ENCODE measurements at regions not wholly inside any gene's neighbourhood (a gene's known extent, or its start where the extent isn't known, plus 50 kb on each side); places are given as distances from the start of the nearest gene placed in this dataset.

DNA sequence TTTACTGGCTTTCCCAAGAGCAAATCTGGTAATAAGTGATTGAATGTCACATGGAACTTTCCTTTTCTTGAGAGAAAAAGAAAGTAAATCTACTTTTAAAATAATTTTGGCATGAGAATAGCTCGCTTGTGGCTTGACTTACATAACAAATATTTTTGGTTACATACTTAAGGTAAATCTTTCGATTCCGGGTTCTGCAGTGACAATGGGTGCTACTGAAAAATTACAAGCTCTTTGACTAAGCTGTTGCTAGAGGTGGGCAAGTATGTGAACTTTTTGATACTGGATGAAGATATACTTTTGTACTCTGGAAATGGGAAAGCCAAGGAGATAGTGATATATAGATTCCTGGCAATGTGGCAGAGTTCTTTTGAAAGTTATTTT lies 51.9 kb upstream of the OTOL1 start:
- DNase-seq, result no peak

DNA sequence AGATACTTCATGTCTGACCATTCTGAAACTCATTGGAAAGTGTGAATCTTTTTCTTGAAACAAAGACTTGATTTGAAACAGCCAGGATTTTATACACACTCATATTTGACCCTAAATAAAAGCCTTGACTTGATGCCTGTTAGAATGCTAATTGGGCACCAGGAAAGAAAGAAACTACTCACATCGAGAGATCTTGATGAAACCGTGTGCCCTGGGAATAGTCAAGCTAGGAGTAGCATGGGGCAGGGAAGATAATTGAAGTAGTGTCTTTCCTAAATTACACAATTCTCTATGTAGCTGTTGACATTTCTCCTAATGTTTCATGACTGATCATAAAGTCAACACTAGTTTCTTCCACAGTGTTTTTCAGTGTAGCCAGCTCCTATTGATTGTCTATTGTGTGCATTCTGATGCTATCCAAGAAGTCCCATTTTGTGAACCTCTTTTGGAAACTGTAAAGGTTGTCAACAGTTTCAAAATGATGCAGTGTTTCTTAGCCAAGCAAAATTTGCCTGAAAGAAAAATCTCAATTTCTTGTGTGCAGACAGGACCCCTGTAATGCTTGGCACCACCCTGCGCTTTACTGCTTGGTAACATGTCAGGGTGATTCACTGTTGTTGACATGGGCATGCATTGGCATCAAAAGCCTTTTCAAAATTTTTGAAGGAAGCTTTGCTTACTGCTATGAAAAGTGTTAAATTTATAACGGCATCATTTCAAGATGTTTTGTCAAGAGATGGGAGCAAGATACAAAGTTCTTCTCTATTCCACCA lies 52.5 kb upstream of the OTOL1 start:
- no peak for DNase-seq

DNA sequence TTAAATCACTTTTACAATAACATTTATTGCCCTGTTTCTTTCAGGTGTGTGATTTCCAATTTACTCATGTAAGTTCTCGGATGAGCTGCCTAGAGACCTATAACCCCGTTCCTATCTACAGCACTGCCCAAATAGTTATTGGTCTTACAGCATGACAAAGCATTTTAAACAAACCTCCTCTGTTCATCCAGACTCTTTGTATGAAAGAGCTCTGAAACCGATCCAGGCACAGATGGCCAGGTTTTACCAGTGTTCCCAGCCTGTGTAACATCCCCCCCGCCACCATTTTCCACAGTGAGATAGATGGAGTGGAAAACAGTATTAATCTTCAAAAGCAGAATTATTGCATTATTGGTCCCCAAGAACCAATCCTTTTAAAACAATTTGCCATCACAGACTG lies 59.0 kb upstream of the SPTSSB start:
- DNase-seq, result no peak

GRCh38 chr3:161427347-161427746 lies 56.0 kb upstream of the SPTSSB start:
- no peak for DNase-seq

GRCh38 chr3:161426758-161427157 lies 55.4 kb upstream of the SPTSSB start:
- DNase-seq, result no peak

DNA sequence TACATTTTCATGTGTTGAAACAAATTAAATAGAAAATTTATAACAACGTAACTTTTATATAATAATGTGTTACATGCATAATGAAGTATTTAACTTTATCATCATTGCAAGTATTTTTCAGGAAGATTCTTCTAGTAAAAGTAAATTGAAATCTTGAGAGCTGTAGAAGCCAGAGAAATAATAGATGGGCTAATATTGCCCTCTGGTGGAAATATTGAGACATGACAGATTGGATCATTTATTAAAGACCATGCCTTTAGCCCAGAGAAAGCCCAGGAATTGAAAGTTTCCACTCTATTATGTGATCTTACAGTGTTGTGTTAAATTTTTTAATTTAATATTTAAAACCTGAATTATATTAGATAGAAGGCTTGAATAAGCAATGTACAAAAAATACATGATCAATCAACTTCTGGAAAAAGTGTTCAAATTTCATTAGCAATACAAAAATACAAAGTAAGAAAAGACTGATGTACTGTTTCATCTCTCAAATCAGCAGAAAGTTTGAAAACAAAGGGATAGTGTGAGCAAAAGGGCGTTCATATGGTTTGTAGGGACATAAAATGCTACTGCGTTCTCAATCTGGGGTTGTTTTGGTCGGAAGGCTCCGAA lies 52.7 kb upstream of the SPTSSB start:
- DNase-seq, result peak; percentile 29

- no peak for DNase-seq
These were observed 50.9 kb upstream of the SPTSSB start for GRCh38 chr3:161422171-161422700.

Data from activated CD4-positive, alpha-beta T cell treated with anti-CD3 and anti-CD28 coated beads, Interleukin-2, Interleukin-6, amounts not matched to agents 100 ng/mL and 50 ng/mL, durations not matched to agents 16 hours and 8 hours (primary cell).